MM.1S (cell line): ENCODE measurements at regions not wholly inside any gene's neighbourhood (a gene's known extent, or its start where the extent isn't known, plus 50 kb on each side); places are given as distances from the start of the nearest gene placed in this dataset.

Experiments used
- DNase-seq: peaks from one replicate; pipeline ENCODE4 v3.0.0-alpha.2; 2015
- H2AFZ ChIP-seq: fragments of 300-600 bp; sonication (generic); 2 replicates; pipeline ENCODE4 v1.6.0; 2016; ENCODE audit warnings: antibody characterized with exemption, low read length
- H3F3A ChIP-seq: fragments of 300-600 bp; sonication (generic); 2 replicates; pipeline ENCODE4 v1.6.1; 2016; ENCODE audit warnings: mild to moderate bottlenecking, antibody characterized with exemption, low read length, moderate library complexity, mixed read lengths; ENCODE audit not compliant: insufficient read depth
- H3K27ac ChIP-seq: fragments of 300-600 bp; sonication (generic); 2 replicates; pipeline ENCODE4 v1.5.1; 2016; ENCODE audit warnings: mild to moderate bottlenecking, low read length
- H3K27me3 ChIP-seq: fragments of 300-600 bp; sonication (generic); replicated peaks from 2 replicates; pipeline ENCODE4 v1.6.0; 2016; ENCODE audit warnings: low read length; ENCODE audit not compliant: insufficient read depth
- H3K36me3 ChIP-seq: fragments of 300-600 bp; sonication (generic); replicated peaks from 2 replicates; pipeline ENCODE4 v1.6.1; 2016; ENCODE audit warnings: mild to moderate bottlenecking, low read length, mixed read lengths; ENCODE audit not compliant: insufficient read depth
- H3K4me1 ChIP-seq: fragments of 300-600 bp; sonication (generic); 2 replicates; pipeline ENCODE4 v1.6.1; 2016; ENCODE audit warnings: low read length, mixed read lengths
- H3K4me2 ChIP-seq: fragments of 300-600 bp; sonication (generic); 2 replicates; pipeline ENCODE4 v1.6.0; 2016; ENCODE audit warnings: low read depth, low read length
- H3K4me3 ChIP-seq: fragments of 300-600 bp; sonication (generic); 2 replicates; pipeline ENCODE4 v1.5.1; 2016; ENCODE audit warnings: low read length, mixed read lengths
- H3K79me2 ChIP-seq: fragments of 300-600 bp; sonication (generic); 2 replicates; pipeline ENCODE4 v1.6.1; 2016; ENCODE audit warnings: mixed run types, low read length, mixed read lengths
- H3K9ac ChIP-seq: fragments of 300-600 bp; sonication (generic); 2 replicates; pipeline ENCODE4 v1.6.1; 2016; ENCODE audit warnings: low read length, mixed read lengths
- H3K9me2 ChIP-seq: fragments of 300-600 bp; sonication (generic); replicated peaks from 2 replicates; pipeline ENCODE4 v1.6.1; 2016; ENCODE audit warnings: mild to moderate bottlenecking, low read length, mixed read lengths; ENCODE audit not compliant: insufficient read depth
- H3K9me3 ChIP-seq: fragments of 300-600 bp; sonication (generic); replicated peaks from 2 replicates; pipeline ENCODE4 v1.6.1; 2016; ENCODE audit warnings: mild to moderate bottlenecking, low read length, mixed read lengths; ENCODE audit not compliant: insufficient read depth
- H4K20me1 ChIP-seq: fragments of 300-600 bp; sonication (generic); 2 replicates; pipeline ENCODE4 v1.6.1; 2016; ENCODE audit warnings: mild to moderate bottlenecking, low read length, moderate library complexity, mixed read lengths; ENCODE audit not compliant: insufficient read depth
- CTCF ChIP-seq: fragments of 300-600 bp; sonication (generic); IDR thresholded peaks from 2 replicates; pipeline ENCODE4 v1.5.1; 2016; ENCODE audit warnings: antibody characterized with exemption, low read length, mixed read lengths
- EZH2 ChIP-seq: fragments of 300-600 bp; sonication (generic); optimal IDR thresholded peaks from 2 replicates; pipeline ENCODE3; 2017; ENCODE audit warnings: low read depth, mild to moderate bottlenecking, antibody characterized with exemption, low read length, mixed read lengths
- EZH2phosphoT487 ChIP-seq: fragments of 300-600 bp; sonication (generic); IDR thresholded peaks from 2 replicates; pipeline ENCODE4 v1.6.1; 2018; ENCODE audit warnings: antibody characterized with exemption, low read length

GRCh38 chr6:158920311-158920905 lies 79.6 kb downstream of the RSPH3 start:
- H3K9me2 ChIP-seq = no peaks in the 10 kb centered on the region
- H2AFZ ChIP-seq = no peak overlapping the region
- H3F3A ChIP-seq = no peaks in the 10 kb centered on the region
- no peak overlapping the region for H3K4me2 ChIP-seq
- no peaks in the 10 kb centered on the region for H3K9me3 ChIP-seq
- no peak overlapping the region for H3K4me3 ChIP-seq
- TF ChIP-seq CTCF = no peak
- TF ChIP-seq EZH2phosphoT487 = no peak
- no peak for TF ChIP-seq EZH2
- no peaks in the 10 kb centered on the region for H4K20me1 ChIP-seq
- H3K79me2 ChIP-seq = no peaks in the 10 kb centered on the region
- H3K36me3 ChIP-seq = no peaks in the 10 kb centered on the region
- H3K4me1 ChIP-seq = no peaks in the 10 kb centered on the region
- no peak overlapping the region for H3K9ac ChIP-seq
- no peak for DNase-seq
- H3K27ac ChIP-seq = no peak overlapping the region
- H3K27me3 ChIP-seq = no peaks in the 10 kb centered on the region

- H3K9me3 ChIP-seq = no peaks in the 10 kb centered on the region
- H2AFZ ChIP-seq = no peak overlapping the region
- H3K4me1 ChIP-seq = no peaks in the 10 kb centered on the region
- H3K79me2 ChIP-seq = no peaks in the 10 kb centered on the region
- no peak overlapping the region for H3K9ac ChIP-seq
- H3K27me3 ChIP-seq = no peaks in the 10 kb centered on the region
- no peak overlapping the region for H3K27ac ChIP-seq
- no peak for DNase-seq
- H3K4me2 ChIP-seq = no peak overlapping the region
- H3K36me3 ChIP-seq = no peaks in the 10 kb centered on the region
- no peaks in the 10 kb centered on the region for H3K9me2 ChIP-seq
- no peak overlapping the region for H3K4me3 ChIP-seq
- no peaks in the 10 kb centered on the region for H3F3A ChIP-seq
- TF ChIP-seq CTCF (no peak), EZH2phosphoT487 (no peak), EZH2 (no peak)
- H4K20me1 ChIP-seq = no peaks in the 10 kb centered on the region
Observed at GRCh38 chr6:158919865-158920264, 80.1 kb downstream of the RSPH3 start.

GRCh38 chr6:158916617-158917016 lies 83.4 kb downstream of the RSPH3 start:
- no peak for TF ChIP-seq EZH2
- no peak for TF ChIP-seq CTCF
- TF ChIP-seq EZH2phosphoT487 = no peak

More at GRCh38 chr6:158916617-158917016, 83.4 kb downstream of the RSPH3 start:
- Histone ChIP-seq H3K4me3 (no peak overlapping the region), H4K20me1 (no peaks in the 10 kb centered on the region), H3K9ac (no peak overlapping the region), H3F3A (no peaks in the 10 kb centered on the region), H3K9me3 (no peaks in the 10 kb centered on the region), H3K4me2 (no peak overlapping the region), H3K27me3 (no peaks in the 10 kb centered on the region), H3K27ac (no peak overlapping the region), H3K9me2 (no peaks in the 10 kb centered on the region), H2AFZ (no peak overlapping the region), H3K79me2 (no peaks in the 10 kb centered on the region), H3K36me3 (no peaks in the 10 kb centered on the region), H3K4me1 (no peaks in the 10 kb centered on the region)
- no peak for DNase-seq
